MCF 10A (cell line): ENCODE measurements at regions not wholly inside any gene's neighbourhood (a gene's known extent, or its start where the extent isn't known, plus 50 kb on each side); places are given as distances from the start of the nearest gene placed in this dataset.

Source experiments
- BruUV-seq: library from RNA; stranded (reverse); fragments of 400-500 nt; replicated peaks from 2 replicates; lab custom pipeline; 2021; lab: Mats Ljungman, UMichigan
- CTCF ChIA-PET: fragments of 300-600 bp; sonication (Branson Sonifier 250); formaldehyde crosslinking; extraction: SDS; loops from one replicate; lab custom pipeline; 2021; ENCODE audit warnings: antibody characterized with exemption, inconsistent platforms; lab: Yijun Ruan, JAX
- POLR2A ChIA-PET: fragments of 300-600, 350-650 bp; sonication (Branson Sonifier 250); formaldehyde crosslinking; extraction: SDS; loops from one replicate; lab custom pipeline; 2020; ENCODE audit warnings: antibody characterized with exemption, inconsistent platforms; lab: Yijun Ruan, JAX
- DNase-seq: peaks from one replicate; pipeline ENCODE4 v3.0.0-alpha.2; 2018; ENCODE audit not compliant: unreplicated experiment
- H3K27ac Mint-ChIP-seq: one replicate; pipeline ENCODE4 v1.8.0; 2022; ENCODE audit warnings: mild to moderate bottlenecking, low read depth, mixed read lengths; ENCODE audit not compliant: unreplicated experiment
- H3K27me3 Mint-ChIP-seq: one replicate; pipeline ENCODE4 v1.8.0; 2022; ENCODE audit warnings: mixed read lengths; ENCODE audit not compliant: insufficient read depth, unreplicated experiment
- H3K36me3 Mint-ChIP-seq: one replicate; pipeline ENCODE4 v1.8.0; 2022; ENCODE audit warnings: mild to moderate bottlenecking, moderate library complexity, mixed read lengths; ENCODE audit not compliant: insufficient read depth, unreplicated experiment
- H3K4me1 Mint-ChIP-seq: one replicate; pipeline ENCODE4 v1.8.0; 2022; ENCODE audit warnings: mixed read lengths; ENCODE audit not compliant: insufficient read depth, unreplicated experiment
- H3K4me3 Mint-ChIP-seq: one replicate; pipeline ENCODE4 v1.8.0; 2022; ENCODE audit warnings: mild to moderate bottlenecking, moderate library complexity, mixed read lengths; ENCODE audit not compliant: unreplicated experiment
- H3K9me3 Mint-ChIP-seq: one replicate; pipeline ENCODE4 v1.8.0; 2022; ENCODE audit warnings: mixed read lengths; ENCODE audit not compliant: unreplicated experiment
- CTCF ChIP-seq: fragments of 200-600 bp; IDR thresholded peaks from one replicate; pipeline ENCODE4 v1.8.0; 2022; ENCODE audit warnings: antibody characterized with exemption, mild to moderate bottlenecking; ENCODE audit not compliant: unreplicated experiment
- intact Hi-C: fragments of 100-400 bp; cut with micrococcal nuclease; formaldehyde crosslinking; loops from 2 replicates; pipeline ENCODE4 v1.14.1; 2022

DNA sequence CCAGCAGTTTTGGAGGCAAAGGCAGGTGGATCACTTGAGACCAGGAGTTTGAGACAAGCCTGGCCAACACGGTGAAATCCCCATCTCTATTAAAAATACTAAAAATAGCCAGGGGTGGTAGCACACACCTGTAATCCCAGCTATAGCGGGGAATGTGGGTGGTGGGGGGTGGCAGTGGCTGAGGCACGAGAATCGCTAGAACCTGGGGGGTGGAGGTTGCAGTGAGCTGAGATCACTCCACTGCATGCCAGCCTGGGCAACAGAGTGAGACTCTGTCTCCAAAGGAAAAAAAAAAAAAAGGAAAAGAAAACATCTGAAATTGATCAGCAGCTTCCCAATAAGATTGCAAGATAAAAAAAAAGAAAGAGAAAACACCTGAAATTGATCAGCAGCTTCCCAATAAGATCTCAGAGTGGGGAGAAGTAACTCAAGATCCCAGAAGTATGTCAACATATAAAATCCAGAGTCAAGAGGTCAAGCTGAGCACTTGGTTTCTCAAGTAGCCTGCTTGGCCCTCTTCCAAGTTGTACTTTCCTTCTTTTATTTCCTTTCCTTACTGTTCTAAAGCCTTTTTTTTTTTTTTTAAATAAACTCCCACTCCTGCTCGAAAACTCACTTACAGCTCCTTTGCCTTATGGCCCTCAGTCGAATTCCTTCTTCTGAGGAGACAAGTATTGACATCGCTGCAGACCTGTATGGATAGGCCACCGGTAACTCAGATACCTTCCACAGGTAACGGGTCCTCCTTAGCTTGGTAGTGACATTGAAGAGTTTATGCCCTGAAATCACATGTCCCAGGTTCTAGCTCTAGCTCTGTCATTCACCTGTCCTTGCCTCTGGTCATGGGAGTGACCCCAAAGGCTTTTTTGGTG lies 368.5 kb upstream of the SYNCRIP start:
- intact Hi-C loops: no loop called here
- BruUV-seq: no TSS peak
- CTCF ChIA-PET: interaction anchor here (0.6 kb wide), 2 partner anchors 38 to 672 kb away, joined by 3 to 4 read pairs; no protein-coding TSS in a partner anchor

DNA sequence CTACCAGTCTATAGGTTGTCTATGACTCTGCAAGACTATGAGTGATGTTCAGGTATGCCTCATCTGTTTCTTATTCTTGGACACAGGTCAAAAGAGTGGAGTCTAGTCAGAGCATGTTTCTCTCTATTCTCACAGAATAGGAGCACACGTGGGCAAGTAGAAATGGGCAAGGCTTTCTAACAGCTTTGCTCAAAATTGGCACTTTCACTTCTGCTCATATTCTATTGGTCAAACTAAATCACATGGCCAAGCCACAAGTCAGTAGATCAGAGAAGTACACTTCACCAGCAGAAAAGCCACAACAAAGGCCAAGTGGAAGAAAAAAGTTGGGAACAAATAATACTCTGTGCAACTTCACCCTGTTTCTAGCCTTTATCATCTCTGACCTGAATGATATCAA lies 354.5 kb upstream of the SYNCRIP start:
- no peaks in the 10 kb centered on the region for H3K4me1 Mint-ChIP-seq
- peak; percentile 21 for DNase-seq
- H3K4me3 Mint-ChIP-seq: no peak overlapping the region
- no TSS peak for BruUV-seq
- intact Hi-C loops: no loop called here
- H3K36me3 Mint-ChIP-seq: no peaks in the 10 kb centered on the region
- no peak overlapping the region for H3K27ac Mint-ChIP-seq
- ChIA-PET CTCF (interaction anchor here (0.7 kb wide), 2 partner anchors 218 to 875 kb away, joined by 3 to 4 read pairs; no protein-coding TSS in a partner anchor), POLR2A (interaction anchor here (1.0 kb wide), 1 partner anchor 11 kb away, joined by 5 read pairs; no protein-coding TSS in a partner anchor)
- peaks cover 24% of the 10 kb centered on the region for H3K9me3 Mint-ChIP-seq
- TF ChIP-seq CTCF: no peak
- H3K27me3 Mint-ChIP-seq: no peaks in the 10 kb centered on the region

More for the DNA sequence above, 368.5 kb upstream of the SYNCRIP start:
- Mint-ChIP-seq H3K27ac (no peak overlapping the region), H3K27me3 (peaks cover 4% of the 10 kb centered on the region), H3K36me3 (no peaks in the 10 kb centered on the region), H3K9me3 (peaks cover 7% of the 10 kb centered on the region), H3K4me3 (no peak overlapping the region), H3K4me1 (no peaks in the 10 kb centered on the region)
- POLR2A ChIA-PET: no interaction called here
- no peak for TF ChIP-seq CTCF
- DNase-seq: peak; percentile 10

GRCh38 chr6:85996034-85996375 lies 353.3 kb upstream of the SYNCRIP start:
- Mint-ChIP-seq H3K4me1 (no peaks in the 10 kb centered on the region), H3K4me3 (no peak overlapping the region), H3K27me3 (no peaks in the 10 kb centered on the region), H3K9me3 (peaks cover 24% of the 10 kb centered on the region), H3K27ac (no peak overlapping the region), H3K36me3 (no peaks in the 10 kb centered on the region)
- no peak for TF ChIP-seq CTCF
- ChIA-PET POLR2A (interaction anchor here (0.6 kb wide), 1 partner anchor 1147 kb away, joined by 3 read pairs; no protein-coding TSS in a partner anchor), CTCF (interaction anchor here (0.7 kb wide), 1 partner anchor 1074 kb away, joined by 3 read pairs; no protein-coding TSS in a partner anchor)
- DNase-seq: no peak
- intact Hi-C loops: no loop called here
- no TSS peak for BruUV-seq

- Mint-ChIP-seq H3K4me3 (no peak overlapping the region), H3K36me3 (no peaks in the 10 kb centered on the region), H3K27ac (no peak overlapping the region), H3K4me1 (no peaks in the 10 kb centered on the region), H3K9me3 (peaks cover 24% of the 10 kb centered on the region), H3K27me3 (no peaks in the 10 kb centered on the region)
- DNase-seq: no peak
- no peak for TF ChIP-seq CTCF
- BruUV-seq: no TSS peak
- intact Hi-C loops: no loop called here
- CTCF ChIA-PET: interaction anchor here (0.7 kb wide), 1 partner anchor 1075 kb away, joined by 3 read pairs; no protein-coding TSS in a partner anchor
- POLR2A ChIA-PET: no interaction called here
Observed at GRCh38 chr6:85995339-85996033, 352.8 kb upstream of the SYNCRIP start.
